ENCODE measurements at regions not wholly inside any gene's neighbourhood (a gene's known extent, or its start where the extent isn't known, plus 50 kb on each side); places are given as distances from the start of the nearest gene placed in this dataset.

GRCh38 chr15:70399204-70399603, 301.5 kb upstream of the TLE3 start:
- no peak for TF ChIP-seq CTCF (IDR thresholded peaks at IDR 0.05; ENCODE audit: poor library complexity, severe bottlenecking)
- no peak for TF ChIP-seq POLR2AphosphoS5 (IDR thresholded peaks at IDR 0.05)
- no peak for TF ChIP-seq RAD21 (conservative IDR thresholded peaks at IDR 0.05)
- no peak for TF ChIP-seq EZH2 (IDR thresholded peaks at IDR 0.05; ENCODE audit: borderline replicate concordance, insufficient read depth, low read length, poor library complexity, severe bottlenecking)
- no peak for TF ChIP-seq EP300 (conservative IDR thresholded peaks at IDR 0.05; ENCODE audit: poor library complexity, severe bottlenecking)
- no peak for TF ChIP-seq MXI1 (conservative IDR thresholded peaks at IDR 0.05; ENCODE audit: poor library complexity, severe bottlenecking)

All from neural cell (in vitro differentiated cells).